ENCODE measurements at regions not wholly inside any gene's neighbourhood (a gene's known extent, or its start where the extent isn't known, plus 50 kb on each side); places are given as distances from the start of the nearest gene placed in this dataset.
"Not testable (repeated sequence)": the region's sequence is repeated elsewhere in the genome, so short reads cannot be mapped to it uniquely, and the experiment has no call there.

DNA sequence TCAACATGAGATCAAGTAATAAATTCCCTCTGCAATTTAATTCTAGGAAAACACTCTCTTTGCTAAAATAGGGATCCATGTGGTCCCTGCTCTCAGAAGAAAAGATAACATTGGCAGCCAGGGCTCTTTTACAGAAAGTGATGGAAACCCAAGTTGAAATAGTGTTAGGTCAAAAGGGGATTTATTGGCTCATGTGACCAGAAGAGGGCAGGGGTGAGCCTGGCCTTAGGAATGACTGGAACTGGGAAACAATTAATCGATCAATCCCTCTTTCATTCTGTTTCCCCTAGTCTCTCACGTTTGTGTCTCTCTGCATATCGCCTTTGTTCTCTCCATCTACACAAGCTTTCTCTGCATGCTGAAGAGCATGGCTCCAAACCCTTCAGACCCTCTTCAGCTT is 58.3 kb upstream of the ALDH1B1 start:
- Histone ChIP-seq H3K27ac (ENCODE audit: low read depth in 1 of 2, low read length in 1 of 2) (no peak overlapping the region), H3K4me1 (ENCODE audit: control insufficient read depth in 2 of 2, insufficient read depth in 2 of 2, low read length in 2 of 2) (peaks cover 0 to 3% of the 10 kb centered on the region in 2 donors), H3K36me3 (ENCODE audit: control insufficient read depth in 2 of 2, insufficient read depth in 2 of 2, low read length in 1 of 2) (no peaks in the 10 kb centered on the region), H3K9me3 (ENCODE audit: control insufficient read depth in 2 of 2, insufficient read depth in 1 of 2, low read length in 1 of 2) (no peaks in the 10 kb centered on the region), H3K27me3 (ENCODE audit: control insufficient read depth in 2 of 2, insufficient read depth in 1 of 2, low read length in 1 of 2) (no peaks in the 10 kb centered on the region), H3K4me3 (ENCODE audit: low read length in 2 of 2) (no peak overlapping the region)
- DNase-seq (ENCODE audit: low read depth in 6 of 9, low spot score in 9 of 9): no peak
- WGBS: 61% methylated on average over 3 of the region's 3 CpGs

DNA sequence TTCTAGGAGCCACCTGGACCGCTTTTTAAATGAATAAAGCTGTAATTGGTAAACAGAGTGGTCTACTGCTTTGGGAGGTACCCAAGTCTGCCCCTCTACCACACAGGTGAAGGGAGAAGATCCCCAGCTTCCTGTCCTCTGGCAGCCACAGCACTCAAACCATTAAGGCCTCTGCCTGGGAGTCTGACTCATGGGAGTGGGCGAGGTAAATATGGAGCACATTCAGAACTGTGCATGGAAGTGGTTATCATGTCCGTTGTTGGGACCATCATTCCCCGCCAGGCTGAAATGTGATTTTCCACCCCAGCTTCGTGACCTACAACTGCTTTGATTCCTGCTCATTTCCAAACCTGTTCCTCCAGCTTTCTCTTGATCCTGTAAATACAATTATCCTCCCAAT is 59.5 kb upstream of the ALDH1B1 start:
- no peak for DNase-seq (ENCODE audit: low read depth in 6 of 9, low spot score in 9 of 9)
- Histone ChIP-seq H3K9me3 (ENCODE audit: control insufficient read depth in 2 of 2, insufficient read depth in 1 of 2, low read length in 1 of 2) (no peaks in the 10 kb centered on the region), H3K27ac (ENCODE audit: low read depth in 1 of 2, low read length in 1 of 2) (no peak overlapping the region), H3K36me3 (ENCODE audit: control insufficient read depth in 2 of 2, insufficient read depth in 2 of 2, low read length in 1 of 2) (no peaks in the 10 kb centered on the region), H3K27me3 (ENCODE audit: control insufficient read depth in 2 of 2, insufficient read depth in 1 of 2, low read length in 1 of 2) (no peaks in the 10 kb centered on the region), H3K4me3 (ENCODE audit: low read length in 2 of 2) (no peak overlapping the region), H3K4me1 (ENCODE audit: control insufficient read depth in 2 of 2, insufficient read depth in 2 of 2, low read length in 2 of 2) (peaks cover 0 to 3% of the 10 kb centered on the region in 2 donors)
- 96% methylated on average over 5 of the region's 5 CpGs for WGBS

DNA sequence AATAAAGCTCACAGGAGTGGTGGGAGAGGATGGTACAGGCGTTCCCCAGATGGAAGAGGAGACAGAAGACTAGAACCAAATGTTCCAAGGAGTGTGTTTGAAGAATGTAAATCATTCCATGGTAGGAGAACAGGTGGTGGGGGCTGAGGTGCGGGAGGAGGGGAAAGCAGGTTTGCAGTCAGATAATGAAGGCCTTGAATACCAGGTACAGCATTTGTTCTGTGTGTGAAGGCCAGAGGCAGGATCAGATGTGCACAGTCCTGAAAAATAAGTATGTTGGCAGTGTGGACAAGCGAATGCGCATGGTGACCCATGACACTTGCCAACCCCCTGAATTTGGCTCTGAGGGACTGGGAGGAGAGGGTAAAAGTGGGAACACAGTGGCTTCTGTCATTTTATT is 59.9 kb upstream of the ALDH1B1 start:
- 96% methylated on average over 4 of the region's 4 CpGs for WGBS
- no peaks in the 10 kb centered on the region for H3K9me3 ChIP-seq (ENCODE audit: control insufficient read depth in 2 of 2, insufficient read depth in 1 of 2, low read length in 1 of 2)

DNA sequence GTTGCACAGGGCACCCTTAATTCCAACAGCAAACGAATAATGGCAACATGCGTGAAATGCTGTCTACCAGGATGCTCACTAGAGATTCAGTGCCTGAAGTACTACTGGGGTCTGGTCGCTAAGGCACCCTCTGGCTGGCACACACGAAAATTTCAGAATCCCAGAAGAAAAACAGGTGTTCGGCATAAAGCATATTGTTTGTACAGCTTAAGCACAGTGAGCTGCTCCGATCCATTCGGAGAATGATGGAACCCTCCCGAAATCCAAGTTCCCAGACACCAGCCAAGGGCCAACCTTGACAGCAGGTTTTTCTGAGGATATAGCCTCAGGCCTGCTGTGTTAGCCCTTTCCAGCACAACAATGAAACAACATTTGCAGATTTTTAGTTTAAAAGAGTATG is 61.4 kb upstream of the ALDH1B1 start:
- peaks cover 0 to 2% of the 10 kb centered on the region in 2 donors for H3K4me1 ChIP-seq (ENCODE audit: control insufficient read depth in 2 of 2, insufficient read depth in 2 of 2, low read length in 2 of 2)
- no peak for DNase-seq (ENCODE audit: low read depth in 6 of 9, low spot score in 9 of 9)
- WGBS: 98% methylated on average over 8 of the region's 8 CpGs
- H3K36me3 ChIP-seq (ENCODE audit: control insufficient read depth in 2 of 2, insufficient read depth in 2 of 2, low read length in 1 of 2): no peaks in the 10 kb centered on the region
- no peaks in the 10 kb centered on the region for H3K27me3 ChIP-seq (ENCODE audit: control insufficient read depth in 2 of 2, insufficient read depth in 1 of 2, low read length in 1 of 2)
- no peak overlapping the region for H3K27ac ChIP-seq (ENCODE audit: low read depth in 1 of 2, low read length in 1 of 2)
- H3K9me3 ChIP-seq (ENCODE audit: control insufficient read depth in 2 of 2, insufficient read depth in 1 of 2, low read length in 1 of 2): no peaks in the 10 kb centered on the region
- H3K4me3 ChIP-seq (ENCODE audit: low read length in 2 of 2): no peak overlapping the region

More for the DNA sequence above, 59.9 kb upstream of the ALDH1B1 start:
- H3K4me3 ChIP-seq (ENCODE audit: low read length in 2 of 2): no peak overlapping the region
- H3K27me3 ChIP-seq (ENCODE audit: control insufficient read depth in 2 of 2, insufficient read depth in 1 of 2, low read length in 1 of 2): no peaks in the 10 kb centered on the region
- no peak overlapping the region for H3K27ac ChIP-seq (ENCODE audit: low read depth in 1 of 2, low read length in 1 of 2)
- peaks cover 0 to 3% of the 10 kb centered on the region in 2 donors for H3K4me1 ChIP-seq (ENCODE audit: control insufficient read depth in 2 of 2, insufficient read depth in 2 of 2, low read length in 2 of 2)
- no peaks in the 10 kb centered on the region for H3K36me3 ChIP-seq (ENCODE audit: control insufficient read depth in 2 of 2, insufficient read depth in 2 of 2, low read length in 1 of 2)
- DNase-seq (ENCODE audit: low read depth in 6 of 9, low spot score in 9 of 9): no peak

DNA sequence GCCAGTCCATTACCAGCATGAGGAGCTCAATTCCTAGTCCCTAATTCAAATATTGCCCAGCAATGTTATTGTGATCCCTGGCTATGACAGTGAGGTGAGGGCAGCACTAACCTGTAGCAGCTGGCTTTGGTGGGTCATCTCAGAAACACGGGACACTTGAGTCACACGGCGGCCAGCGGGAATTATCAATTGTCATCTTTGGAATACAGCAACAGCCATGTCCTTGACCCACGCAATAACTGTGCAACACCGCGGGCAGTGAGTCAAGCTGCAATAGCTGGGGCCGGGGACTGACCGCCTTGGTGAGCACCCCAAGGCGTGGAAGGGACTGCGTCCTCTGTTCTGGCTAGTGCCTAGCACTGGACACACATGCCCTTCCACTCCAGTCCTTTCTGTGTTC is 62.5 kb upstream of the ALDH1B1 start:
- no peaks in the 10 kb centered on the region for H3K9me3 ChIP-seq (ENCODE audit: control insufficient read depth in 2 of 2, insufficient read depth in 1 of 2, low read length in 1 of 2)
- 93% methylated on average over 11 of the region's 11 CpGs for WGBS

GRCh38 chr9:38328765-38329164 is 63.7 kb upstream of the ALDH1B1 start:
- Histone ChIP-seq H3K27me3 (ENCODE audit: control insufficient read depth in 2 of 2, insufficient read depth in 1 of 2, low read length in 1 of 2) (no peaks in the 10 kb centered on the region), H3K36me3 (ENCODE audit: control insufficient read depth in 2 of 2, insufficient read depth in 2 of 2, low read length in 1 of 2) (no peaks in the 10 kb centered on the region), H3K27ac (ENCODE audit: low read depth in 1 of 2, low read length in 1 of 2) (no peak overlapping the region), H3K4me1 (ENCODE audit: control insufficient read depth in 2 of 2, insufficient read depth in 2 of 2, low read length in 2 of 2) (no peaks in the 10 kb centered on the region), H3K4me3 (ENCODE audit: low read length in 2 of 2) (no peak overlapping the region), H3K9me3 (ENCODE audit: control insufficient read depth in 2 of 2, insufficient read depth in 1 of 2, low read length in 1 of 2) (no peaks in the 10 kb centered on the region)
- no peak for DNase-seq (ENCODE audit: low read depth in 6 of 9, low spot score in 9 of 9)
- 92% methylated on average over 1 of the region's 1 CpG for WGBS

More for the DNA sequence above, 62.5 kb upstream of the ALDH1B1 start:
- Histone ChIP-seq H3K36me3 (ENCODE audit: control insufficient read depth in 2 of 2, insufficient read depth in 2 of 2, low read length in 1 of 2) (no peaks in the 10 kb centered on the region), H3K4me3 (ENCODE audit: low read length in 2 of 2) (no peak overlapping the region), H3K27ac (ENCODE audit: low read depth in 1 of 2, low read length in 1 of 2) (no peak overlapping the region), H3K4me1 (ENCODE audit: control insufficient read depth in 2 of 2, insufficient read depth in 2 of 2, low read length in 2 of 2) (no peaks in the 10 kb centered on the region), H3K27me3 (ENCODE audit: control insufficient read depth in 2 of 2, insufficient read depth in 1 of 2, low read length in 1 of 2) (no peaks in the 10 kb centered on the region)
- no peak for DNase-seq (ENCODE audit: low read depth in 6 of 9, low spot score in 9 of 9)

DNA sequence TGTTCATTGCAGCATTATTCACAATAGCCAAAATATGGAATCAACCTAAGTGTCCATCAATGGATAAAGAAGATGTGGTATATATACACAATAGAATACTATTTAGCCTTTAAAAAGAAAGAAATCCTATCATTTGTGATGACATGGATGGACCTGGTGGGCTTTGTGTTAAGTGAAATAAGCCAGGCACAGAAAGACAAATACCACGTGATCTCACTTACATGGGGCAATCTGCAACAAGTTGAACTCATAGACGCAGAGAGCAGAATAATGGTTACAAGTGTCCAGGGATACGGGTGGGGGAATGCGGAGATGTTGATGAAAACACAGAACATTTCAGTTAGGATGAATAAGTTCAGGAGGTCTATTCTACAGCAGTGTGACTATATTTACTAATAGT is 66.4 kb upstream of the ALDH1B1 start:
- Histone ChIP-seq H3K9me3 (ENCODE audit: control insufficient read depth in 2 of 2, insufficient read depth in 1 of 2, low read length in 1 of 2) (no peaks in the 10 kb centered on the region), H3K27ac (ENCODE audit: low read depth in 1 of 2, low read length in 1 of 2) (no peak overlapping the region), H3K27me3 (ENCODE audit: control insufficient read depth in 2 of 2, insufficient read depth in 1 of 2, low read length in 1 of 2) (peaks cover 0 to 2% of the 10 kb centered on the region in 2 donors), H3K4me3 (ENCODE audit: low read length in 2 of 2) (no peak overlapping the region), H3K36me3 (ENCODE audit: control insufficient read depth in 2 of 2, insufficient read depth in 2 of 2, low read length in 1 of 2) (no peaks in the 10 kb centered on the region), H3K4me1 (ENCODE audit: control insufficient read depth in 2 of 2, insufficient read depth in 2 of 2, low read length in 2 of 2) (no peaks in the 10 kb centered on the region)
- DNase-seq (ENCODE audit: low read depth in 6 of 9, low spot score in 9 of 9): no peak
- WGBS: 96% methylated on average over 4 of the region's 4 CpGs

DNA sequence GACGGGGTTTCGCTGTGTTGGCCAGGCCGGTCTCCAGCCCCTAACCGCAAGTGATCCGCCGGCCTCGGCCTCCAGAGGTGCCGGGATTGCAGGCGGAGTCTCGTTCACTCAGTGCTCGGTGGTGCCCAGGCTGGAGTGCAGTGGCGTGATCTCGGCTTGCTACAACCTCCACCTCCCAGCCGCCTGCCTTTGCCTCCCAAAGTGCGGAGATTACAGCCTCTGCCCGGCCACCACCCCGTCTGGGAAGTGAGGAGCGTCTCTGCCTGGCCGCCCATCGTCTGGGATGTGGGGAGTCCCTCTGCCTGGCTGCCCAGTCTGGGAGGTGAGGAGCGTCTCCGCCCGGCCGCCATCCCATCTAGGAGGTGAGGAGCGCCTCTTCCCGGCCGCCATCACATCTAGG is 68.3 kb upstream of the ALDH1B1 start:
- H3K27ac ChIP-seq (ENCODE audit: low read depth in 1 of 2, low read length in 1 of 2); H3K27me3 ChIP-seq (ENCODE audit: control insufficient read depth in 2 of 2, insufficient read depth in 1 of 2, low read length in 1 of 2); H3K4me3 ChIP-seq (ENCODE audit: low read length in 2 of 2); DNase-seq (ENCODE audit: low read depth in 6 of 9, low spot score in 9 of 9); H3K36me3 ChIP-seq (ENCODE audit: control insufficient read depth in 2 of 2, insufficient read depth in 2 of 2, low read length in 1 of 2); H3K4me1 ChIP-seq (ENCODE audit: control insufficient read depth in 2 of 2, insufficient read depth in 2 of 2, low read length in 2 of 2); H3K9me3 ChIP-seq (ENCODE audit: control insufficient read depth in 2 of 2, insufficient read depth in 1 of 2, low read length in 1 of 2): not testable (repeated sequence)
- 98% methylated on average over 27 of the region's 27 CpGs for WGBS

DNA sequence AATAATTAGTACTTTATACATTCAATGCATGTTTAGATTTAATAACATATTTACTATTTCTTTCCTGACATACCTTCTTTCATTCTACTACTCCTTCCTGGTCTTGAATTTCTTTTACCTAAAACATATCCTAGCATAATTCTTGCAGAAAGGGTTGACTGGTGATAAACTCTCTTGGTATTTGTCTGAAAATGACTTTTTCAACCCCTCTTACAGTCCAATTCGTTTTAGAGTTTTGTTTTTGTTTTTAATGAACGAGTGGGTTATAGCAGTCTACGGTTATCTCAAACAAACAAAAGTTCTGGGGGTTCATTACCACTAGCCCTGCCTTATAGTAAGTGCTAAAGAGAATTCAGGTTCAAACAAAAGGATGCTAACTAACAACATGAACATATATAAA is 69.6 kb upstream of the ALDH1B1 start:
- H3K27me3 ChIP-seq (ENCODE audit: control insufficient read depth in 2 of 2, insufficient read depth in 1 of 2, low read length in 1 of 2): peaks cover 0 to 2% of the 10 kb centered on the region in 2 donors
- 93% methylated on average over 3 of the region's 3 CpGs for WGBS
- H3K9me3 ChIP-seq (ENCODE audit: control insufficient read depth in 2 of 2, insufficient read depth in 1 of 2, low read length in 1 of 2): no peaks in the 10 kb centered on the region
- no peak overlapping the region for H3K4me3 ChIP-seq (ENCODE audit: low read length in 2 of 2)
- no peaks in the 10 kb centered on the region for H3K4me1 ChIP-seq (ENCODE audit: control insufficient read depth in 2 of 2, insufficient read depth in 2 of 2, low read length in 2 of 2)
- no peak overlapping the region for H3K27ac ChIP-seq (ENCODE audit: low read depth in 1 of 2, low read length in 1 of 2)
- DNase-seq (ENCODE audit: low read depth in 6 of 9, low spot score in 9 of 9): no peak
- H3K36me3 ChIP-seq (ENCODE audit: control insufficient read depth in 2 of 2, insufficient read depth in 2 of 2, low read length in 1 of 2): no peaks in the 10 kb centered on the region
